ENCODE measurements at regions not wholly inside any gene's neighbourhood (a gene's known extent, or its start where the extent isn't known, plus 50 kb on each side); places are given as distances from the start of the nearest gene placed in this dataset.

- TF ChIP-seq POLR2AphosphoS5 (IDR thresholded peaks at IDR 0.05; ENCODE audit: low read depth, low read length), result no peak
- TF ChIP-seq POLR2A (IDR thresholded peaks at IDR 0.05; ENCODE audit: low read depth, low read length), result no peak
- no peak for TF ChIP-seq TAF1 (IDR thresholded peaks at IDR 0.05; ENCODE audit: low read depth, low read length)
- TF ChIP-seq PAX5 (IDR thresholded peaks at IDR 0.05; ENCODE audit: insufficient read depth, low read length, severe bottlenecking), result no peak
- TF ChIP-seq SPI1 (IDR thresholded peaks at IDR 0.05; ENCODE audit: low read depth, low read length), result no peak
- TF ChIP-seq POU2F2 (IDR thresholded peaks at IDR 0.05; ENCODE audit: low read depth, low read length), result no peak
Measured at GRCh38 chr7:21192657-21193056, 235.2 kb upstream of the SP4 start.

Data from GM12891 (cell line).